B cell (primary cell): ENCODE measurements at regions not wholly inside any gene's neighbourhood (a gene's known extent, or its start where the extent isn't known, plus 50 kb on each side); places are given as distances from the start of the nearest gene placed in this dataset.

Experiments used
- ATAC-seq: fragments of 200-7000 bp; cut with Tn5 transposase; one replicate; pipeline ENCODE4 v1.10.0; 2021; ENCODE audit warnings: low read depth, mild to moderate bottlenecking, moderate number of reproducible peaks, moderate library complexity
- CTCF ChIA-PET: fragments of 350-600 bp; sonication (Branson Sonifier 250); formaldehyde crosslinking; loops from one replicate; lab custom pipeline; 2021; ENCODE audit warnings: antibody characterized with exemption, inconsistent platforms; lab: Charles Lee
- POLR2A ChIA-PET: fragments of 350-600 bp; sonication (Branson Sonifier 250); formaldehyde crosslinking; loops from one replicate; lab custom pipeline; 2021; ENCODE audit warnings: antibody characterized with exemption; lab: Charles Lee
- DNase-seq: peaks from one replicate; pipeline ENCODE4 v3.0.0; 2013
- H2AFZ ChIP-seq: 2 replicates; pipeline ENCODE4 v1.6.1; 2012; ENCODE audit warnings: mild to moderate bottlenecking, low read depth, low read length; ENCODE audit not compliant: insufficient read depth, poor library complexity, severe bottlenecking
- H3K27ac ChIP-seq, 2 donors: 1 replicate in 1 of 2; 2 replicates in 1 of 2; pipeline ENCODE4 v1.5.1; 2012 to 2013; ENCODE audit warnings: low read length in 2 of 2, mild to moderate bottlenecking in 2 of 2, moderate library complexity in 1 of 2
- H3K27me3 ChIP-seq, 4 experiments: fragments of 200-600 bp in 1 of 4; sonication (generic) in 1 of 4; replicated peaks in 1 of 4; 1 replicate in 2 of 4; 2 replicates in 2 of 4; pipeline versions ENCODE4 v1.6.1 to v1.7.0; 2013 to 2016; ENCODE audit warnings: low read length in 3 of 4, mild to moderate bottlenecking in 2 of 4, mixed read lengths in 1 of 4, moderate library complexity in 1 of 4; ENCODE audit not compliant: insufficient read depth in 4 of 4, control insufficient read depth in 3 of 4; ENCODE audit errors: control extremely low read depth in 1 of 4
- H3K36me3 ChIP-seq, 2 experiments: replicated peaks in 1 of 2; 1 replicate in 1 of 2; 2 replicates in 1 of 2; pipeline versions ENCODE4 v1.6.1 to v1.7.1; 2013; ENCODE audit warnings: low read length in 1 of 2; ENCODE audit not compliant: insufficient read depth in 2 of 2, control insufficient read depth in 1 of 2; ENCODE audit errors: control extremely low read depth in 1 of 2, extremely low read depth in 1 of 2
- H3K4me1 ChIP-seq, 2 donors: fragments of 200-600 bp in 1 of 2; sonication (generic) in 1 of 2; 1 replicate in 1 of 2; 2 replicates in 1 of 2; pipeline versions ENCODE4 v1.5.1 to v1.6.1; 2013 to 2017; ENCODE audit warnings: low read length in 2 of 2; ENCODE audit not compliant: control insufficient read depth in 2 of 2, insufficient read depth in 2 of 2
- H3K4me2 ChIP-seq: replicated peaks from 2 replicates; pipeline ENCODE3; 2012; ENCODE audit warnings: mild to moderate bottlenecking, low read depth, low read length; ENCODE audit not compliant: poor library complexity, severe bottlenecking
- H3K4me3 ChIP-seq, 5 experiments: fragments of 200-600 bp in 1 of 5; sonication (generic) in 1 of 5; 1 replicate in 3 of 5; 2 replicates in 2 of 5; pipeline versions ENCODE4 v1.5.1 to v1.7.0; 2011 to 2016; ENCODE audit warnings: low read length in 4 of 5, mild to moderate bottlenecking in 4 of 5, low read depth in 2 of 5, control low read depth in 1 of 5, moderate library complexity in 1 of 5; ENCODE audit not compliant: insufficient read depth in 1 of 5; ENCODE audit errors: control extremely low read depth in 1 of 5, extremely low read depth in 1 of 5
- H3K79me2 ChIP-seq: fragments of 200-600 bp; sonication (generic); one replicate; pipeline ENCODE4 v1.6.0; 2016; ENCODE audit warnings: low read length; ENCODE audit not compliant: control insufficient read depth, insufficient read depth
- H3K9ac ChIP-seq: fragments of 200-600 bp; sonication (generic); 2 replicates; pipeline ENCODE4 v1.6.1; 2017; ENCODE audit warnings: mild to moderate bottlenecking, low read length, moderate library complexity
- H3K9me3 ChIP-seq, 3 donors: one replicate each; pipeline versions ENCODE4 v1.6.1 to v1.7.1; 2013; ENCODE audit warnings: low read length in 2 of 3; ENCODE audit not compliant: control insufficient read depth in 2 of 3, insufficient read depth in 1 of 3; ENCODE audit errors: control extremely low read depth in 1 of 3
- H4K20me1 ChIP-seq: 2 replicates; pipeline ENCODE4 v1.6.0; 2012; ENCODE audit warnings: mild to moderate bottlenecking, low read length; ENCODE audit not compliant: insufficient read depth, control insufficient read depth, poor library complexity, severe bottlenecking
- H3K27ac Mint-ChIP-seq: one replicate; pipeline ENCODE4 v1.8.0; 2021; ENCODE audit warnings: mixed read lengths
- H3K27me3 Mint-ChIP-seq: one replicate; pipeline ENCODE4 v1.8.0; 2021; ENCODE audit warnings: mixed read lengths
- H3K4me1 Mint-ChIP-seq: one replicate; pipeline ENCODE4 v1.8.0; 2021; ENCODE audit warnings: mixed read lengths
- H3K4me3 Mint-ChIP-seq: one replicate; pipeline ENCODE4 v1.8.0; 2021; ENCODE audit warnings: mixed read lengths
- H3K9me3 Mint-ChIP-seq: one replicate; pipeline ENCODE4 v1.8.0; 2022; ENCODE audit warnings: mixed read lengths; ENCODE audit not compliant: insufficient read depth
- EZH2 ChIP-seq: IDR thresholded peaks from 2 replicates; pipeline ENCODE4 v1.6.1; 2012; ENCODE audit warnings: borderline replicate concordance, low read depth, mild to moderate bottlenecking, moderate library complexity, low read length; ENCODE audit not compliant: insufficient read depth, poor library complexity, severe bottlenecking
- WGBS: methylation state at CpG from one replicate; pipeline ENCODE4 v1.1.5; 2013; ENCODE audit warnings: missing lambda C conversion rate; ENCODE audit not compliant: insufficient coverage; 5-methylcytosine and 5-hydroxymethylcytosine counted together
- intact Hi-C: fragments of 100-400 bp; cut with micrococcal nuclease; formaldehyde crosslinking; loops from one replicate; pipeline ENCODE4 v1.10.0; 2022
- TF ChIP-seq, protein P1 (sequence below): fragments of 200-600 bp; IDR thresholded peaks from one replicate; pipeline ENCODE4 v1.8.0; 2022; ENCODE audit warnings: antibody characterized with exemption, mild to moderate bottlenecking

- no peaks in the 10 kb centered on the region for H3K27me3 ChIP-seq
- Mint-ChIP-seq H3K27ac (no peak overlapping the region), H3K4me1 (no peaks in the 10 kb centered on the region), H3K27me3 (no peaks in the 10 kb centered on the region), H3K4me3 (no peak overlapping the region), H3K9me3 (peaks cover 14% of the 10 kb centered on the region)
- H3K79me2 ChIP-seq = no peaks in the 10 kb centered on the region
- ATAC-seq (no peak), DNase-seq (no peak)
- TF ChIP-seq, protein P1, sequence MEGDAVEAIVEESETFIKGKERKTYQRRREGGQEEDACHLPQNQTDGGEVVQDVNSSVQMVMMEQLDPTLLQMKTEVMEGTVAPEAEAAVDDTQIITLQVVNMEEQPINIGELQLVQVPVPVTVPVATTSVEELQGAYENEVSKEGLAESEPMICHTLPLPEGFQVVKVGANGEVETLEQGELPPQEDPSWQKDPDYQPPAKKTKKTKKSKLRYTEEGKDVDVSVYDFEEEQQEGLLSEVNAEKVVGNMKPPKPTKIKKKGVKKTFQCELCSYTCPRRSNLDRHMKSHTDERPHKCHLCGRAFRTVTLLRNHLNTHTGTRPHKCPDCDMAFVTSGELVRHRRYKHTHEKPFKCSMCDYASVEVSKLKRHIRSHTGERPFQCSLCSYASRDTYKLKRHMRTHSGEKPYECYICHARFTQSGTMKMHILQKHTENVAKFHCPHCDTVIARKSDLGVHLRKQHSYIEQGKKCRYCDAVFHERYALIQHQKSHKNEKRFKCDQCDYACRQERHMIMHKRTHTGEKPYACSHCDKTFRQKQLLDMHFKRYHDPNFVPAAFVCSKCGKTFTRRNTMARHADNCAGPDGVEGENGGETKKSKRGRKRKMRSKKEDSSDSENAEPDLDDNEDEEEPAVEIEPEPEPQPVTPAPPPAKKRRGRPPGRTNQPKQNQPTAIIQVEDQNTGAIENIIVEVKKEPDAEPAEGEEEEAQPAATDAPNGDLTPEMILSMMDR = no peak
- no peak for TF ChIP-seq EZH2
- no peak overlapping the region for H3K4me3 ChIP-seq
- peaks cover 0 to 16% (median 10%) of the 10 kb centered on the region in 3 donors for H3K9me3 ChIP-seq
- no peaks in the 10 kb centered on the region for H4K20me1 ChIP-seq
- no peak overlapping the region for H2AFZ ChIP-seq
- H3K9ac ChIP-seq = no peak overlapping the region
- no peaks in the 10 kb centered on the region for H3K36me3 ChIP-seq
- no peaks in the 10 kb centered on the region for H3K4me1 ChIP-seq
- intact Hi-C loops = no loop called here
- WGBS = 90% methylated on average over 8 of the region's 14 CpGs
- H3K4me2 ChIP-seq = no peak overlapping the region
- ChIA-PET POLR2A (no interaction called here), CTCF (no interaction called here)
- no peak overlapping the region for H3K27ac ChIP-seq
Observed at GRCh38 chr2:401019-401679, 113.3 kb upstream of the ALKAL2 start.

GRCh38 chr2:397926-398325, 110.0 kb upstream of the ALKAL2 start:
- WGBS = 98% methylated on average over 7 of the region's 9 CpGs
- no peaks in the 10 kb centered on the region for H3K9me3 Mint-ChIP-seq
- Histone ChIP-seq H3K9ac (no peak overlapping the region), H2AFZ (no peak overlapping the region), H3K36me3 (no peaks in the 10 kb centered on the region), H3K27ac (no peak overlapping the region), H3K4me2 (no peak overlapping the region), H3K4me1 (peaks cover 4 to 7% of the 10 kb centered on the region in 2 donors), H4K20me1 (no peaks in the 10 kb centered on the region), H3K79me2 (no peaks in the 10 kb centered on the region), H3K27me3 (no peaks in the 10 kb centered on the region), H3K4me3 (no peak overlapping the region), H3K9me3 (peaks cover 0 to 3% (median 0%) of the 10 kb centered on the region in 3 donors)
- no peak for DNase-seq
- ATAC-seq = no peak
- CTCF ChIA-PET = no interaction called here
- no peak overlapping the region for H3K4me3 Mint-ChIP-seq
- peaks cover 8% of the 10 kb centered on the region for H3K4me1 Mint-ChIP-seq
- H3K27me3 Mint-ChIP-seq = no peaks in the 10 kb centered on the region
- POLR2A ChIA-PET = no interaction called here
- intact Hi-C loops = no loop called here
- TF ChIP-seq, protein P1 = no peak
- no peak for TF ChIP-seq EZH2
- no peak overlapping the region for H3K27ac Mint-ChIP-seq
